SU-DHL-6 (cell line): ENCODE measurements at regions not wholly inside any gene's neighbourhood (a gene's known extent, or its start where the extent isn't known, plus 50 kb on each side); places are given as distances from the start of the nearest gene placed in this dataset.

Experiments
- H2AFZ ChIP-seq: fragments of 200-600 bp; sonication (generic); 2 replicates; pipeline ENCODE4 v1.6.1; 2014; ENCODE audit warnings: low read depth, mild to moderate bottlenecking, moderate library complexity, mixed read lengths, antibody characterized with exemption, low read length; ENCODE audit not compliant: severe bottlenecking
- H3F3A ChIP-seq: fragments of 200-600 bp; shearing (Covaris generic); 2 replicates; pipeline ENCODE4 v1.6.0; 2016; ENCODE audit warnings: antibody characterized with exemption, mild to moderate bottlenecking; ENCODE audit not compliant: insufficient read depth
- H3K27ac ChIP-seq: fragments of 200-600 bp; sonication (generic); 2 replicates; pipeline ENCODE4 v1.5.1; 2016; ENCODE audit warnings: low read depth, mild to moderate bottlenecking, low read length, moderate library complexity, mixed read lengths
- H3K27me3 ChIP-seq: fragments of 200-600 bp; sonication (generic), shearing (Covaris generic); 2 replicates; pipeline ENCODE4 v1.6.0; 2014; ENCODE audit warnings: mild to moderate bottlenecking, low read length
- H3K36me3 ChIP-seq: fragments of 200-600 bp; sonication (generic); 2 replicates; pipeline ENCODE4 v1.6.1; 2014; ENCODE audit warnings: mild to moderate bottlenecking, low read length, mixed read lengths
- H3K4me2 ChIP-seq: fragments of 300-600, 200-600 bp; shearing (Covaris generic), sonication (generic); 2 replicates; pipeline ENCODE4 v1.6.0; 2014; ENCODE audit warnings: low read length, low read depth, mild to moderate bottlenecking; ENCODE audit not compliant: poor library complexity, severe bottlenecking
- H3K4me3 ChIP-seq: fragments of 200-600 bp; sonication (generic); 2 replicates; pipeline ENCODE4 v1.5.1; 2014; ENCODE audit warnings: antibody characterized with exemption, low read length, mild to moderate bottlenecking, mixed read lengths; ENCODE audit not compliant: insufficient read depth, poor library complexity, severe bottlenecking
- H3K79me2 ChIP-seq: fragments of 200-600 bp; sonication (generic); 2 replicates; pipeline ENCODE4 v1.6.1; 2014; ENCODE audit warnings: mild to moderate bottlenecking, low read length, moderate library complexity; ENCODE audit not compliant: insufficient read depth
- H3K9ac ChIP-seq: fragments of 200-600 bp; sonication (generic); 2 replicates; pipeline ENCODE4 v1.7.0; 2014; ENCODE audit warnings: mild to moderate bottlenecking, low read length
- H3K9me2 ChIP-seq: fragments of 200-600 bp; sonication (generic); replicated peaks from 2 replicates; pipeline ENCODE4 v1.6.1; 2014; ENCODE audit warnings: low read length; ENCODE audit not compliant: insufficient read depth
- H3K9me3 ChIP-seq: fragments of 200-600 bp; sonication (generic); 2 replicates; pipeline ENCODE4 v1.6.1; 2014; ENCODE audit warnings: low read length, mixed read lengths; ENCODE audit not compliant: insufficient read depth
- H4K20me1 ChIP-seq: fragments of 200-600 bp; sonication (generic); 2 replicates; pipeline ENCODE4 v1.6.1; 2014; ENCODE audit warnings: low read depth, mild to moderate bottlenecking, antibody characterized with exemption, low read length, moderate library complexity, mixed read lengths
- EZH2phosphoT487 ChIP-seq: fragments of 200-600 bp; sonication (generic), shearing (Covaris generic); conservative IDR thresholded peaks from 2 replicates; pipeline ENCODE4 v1.6.1; 2018; ENCODE audit warnings: mild to moderate bottlenecking, antibody characterized with exemption, low read length, moderate library complexity, mixed read lengths
- TF ChIP-seq, protein P1 (sequence below): fragments of 200-600 bp; sonication (generic); IDR thresholded peaks from one replicate; pipeline ENCODE4 v1.5.1; 2017; ENCODE audit warnings: antibody characterized with exemption, mild to moderate bottlenecking, low read length, moderate library complexity; ENCODE audit not compliant: insufficient read depth, poor library complexity, severe bottlenecking

DNA sequence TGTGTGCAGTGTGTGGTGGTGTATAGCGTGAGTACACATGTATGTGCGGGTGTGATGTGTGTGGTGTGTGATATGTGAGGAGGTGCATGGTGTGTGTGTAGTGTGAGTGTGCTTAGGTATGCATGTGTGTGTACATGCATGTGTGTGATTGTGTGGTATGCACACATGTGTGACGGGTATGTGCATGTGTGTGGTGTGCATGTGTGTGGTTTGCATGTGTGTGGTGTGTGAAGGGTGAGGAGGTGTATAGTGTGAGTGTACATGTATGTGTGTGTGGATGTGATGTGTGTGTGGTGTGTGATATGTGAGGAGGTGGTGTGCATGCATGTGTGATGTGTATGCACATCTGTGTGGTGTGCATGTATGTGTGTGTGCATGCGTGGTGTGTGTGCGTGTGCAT is 105.6 kb downstream of the CMPK2 start:
- Histone ChIP-seq H3K27me3 (no peaks in the 10 kb centered on the region), H3K4me3 (no peak overlapping the region), H3K9ac (no peak overlapping the region), H2AFZ (no peak overlapping the region), H3K4me2 (no peak overlapping the region), H3K27ac (no peak overlapping the region), H3K36me3 (no peaks in the 10 kb centered on the region), H3K9me2 (no peaks in the 10 kb centered on the region), H3F3A (no peaks in the 10 kb centered on the region), H4K20me1 (no peaks in the 10 kb centered on the region), H3K9me3 (no peaks in the 10 kb centered on the region), H3K79me2 (no peaks in the 10 kb centered on the region)
- TF ChIP-seq EZH2phosphoT487: no peak
- TF ChIP-seq, protein P1, sequence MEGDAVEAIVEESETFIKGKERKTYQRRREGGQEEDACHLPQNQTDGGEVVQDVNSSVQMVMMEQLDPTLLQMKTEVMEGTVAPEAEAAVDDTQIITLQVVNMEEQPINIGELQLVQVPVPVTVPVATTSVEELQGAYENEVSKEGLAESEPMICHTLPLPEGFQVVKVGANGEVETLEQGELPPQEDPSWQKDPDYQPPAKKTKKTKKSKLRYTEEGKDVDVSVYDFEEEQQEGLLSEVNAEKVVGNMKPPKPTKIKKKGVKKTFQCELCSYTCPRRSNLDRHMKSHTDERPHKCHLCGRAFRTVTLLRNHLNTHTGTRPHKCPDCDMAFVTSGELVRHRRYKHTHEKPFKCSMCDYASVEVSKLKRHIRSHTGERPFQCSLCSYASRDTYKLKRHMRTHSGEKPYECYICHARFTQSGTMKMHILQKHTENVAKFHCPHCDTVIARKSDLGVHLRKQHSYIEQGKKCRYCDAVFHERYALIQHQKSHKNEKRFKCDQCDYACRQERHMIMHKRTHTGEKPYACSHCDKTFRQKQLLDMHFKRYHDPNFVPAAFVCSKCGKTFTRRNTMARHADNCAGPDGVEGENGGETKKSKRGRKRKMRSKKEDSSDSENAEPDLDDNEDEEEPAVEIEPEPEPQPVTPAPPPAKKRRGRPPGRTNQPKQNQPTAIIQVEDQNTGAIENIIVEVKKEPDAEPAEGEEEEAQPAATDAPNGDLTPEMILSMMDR: no peak

DNA sequence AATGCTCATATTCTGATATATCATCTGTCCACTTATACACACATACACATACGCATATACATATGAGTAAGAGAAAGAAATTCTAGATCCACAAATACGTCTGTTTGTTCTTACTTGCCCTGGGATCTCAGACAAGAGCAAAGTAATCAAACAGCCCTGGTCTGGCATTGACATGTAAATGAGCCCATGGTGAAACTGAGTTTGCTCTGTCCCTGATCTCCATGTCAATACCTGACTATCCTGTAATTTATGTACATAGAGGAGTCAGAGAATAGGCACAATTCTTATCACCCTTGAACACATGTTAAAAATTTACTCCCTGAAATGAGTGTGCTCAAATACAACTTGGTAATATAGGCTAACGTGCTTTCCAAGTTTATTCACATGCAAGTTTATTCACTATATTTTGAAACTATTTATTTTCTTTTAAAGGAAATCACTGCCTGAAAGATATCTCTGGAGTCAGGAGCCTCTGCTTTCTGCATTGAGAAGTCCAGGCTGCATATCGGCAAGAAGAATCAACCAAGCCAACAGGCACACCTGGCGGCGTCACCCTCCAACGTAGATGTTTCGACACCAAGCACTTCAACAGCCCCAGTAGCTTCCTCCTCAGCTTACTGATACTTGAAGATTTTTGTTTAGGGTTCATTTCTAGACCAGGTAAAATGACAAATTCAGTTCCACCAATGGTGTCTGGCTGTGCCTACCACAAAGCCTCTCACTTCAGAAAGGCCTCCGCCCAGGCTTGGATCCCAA is 100.6 kb downstream of the CMPK2 start:
- H3K27ac ChIP-seq: no peak overlapping the region
- H3K9ac ChIP-seq: no peak overlapping the region

DNA sequence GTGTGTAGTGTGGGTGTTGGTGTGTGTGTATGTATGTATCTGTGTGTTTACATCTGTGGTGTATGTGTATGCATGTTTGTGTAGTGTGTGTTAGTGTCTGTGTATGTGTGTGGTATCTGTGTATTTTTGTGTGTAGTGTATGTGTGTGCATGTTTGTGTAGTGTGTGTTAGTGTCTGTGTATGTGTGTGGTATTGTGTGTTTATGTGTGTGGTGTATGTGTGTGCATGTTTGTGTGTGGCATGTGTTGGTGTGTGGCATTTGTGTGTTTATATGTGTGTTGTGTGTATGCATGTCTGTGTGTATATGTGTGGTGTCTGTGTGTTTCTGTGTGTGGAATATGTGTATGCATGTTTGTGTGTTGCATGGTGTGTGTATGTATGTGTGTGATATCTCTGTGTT is 96.4 kb downstream of the CMPK2 start:
- no peaks in the 10 kb centered on the region for H4K20me1 ChIP-seq

More for the DNA sequence above, 100.6 kb downstream of the CMPK2 start:
- Histone ChIP-seq H3K4me2 (no peak overlapping the region), H3K27me3 (no peaks in the 10 kb centered on the region), H3K36me3 (0 out of 2 replicates have a peak, but pooled peaks cover 4% of the 10 kb centered on the region), H3K79me2 (no peaks in the 10 kb centered on the region), H3K9me3 (no peaks in the 10 kb centered on the region), H3K4me3 (no peak overlapping the region), H4K20me1 (no peaks in the 10 kb centered on the region), H3F3A (no peaks in the 10 kb centered on the region), H3K9me2 (no peaks in the 10 kb centered on the region), H2AFZ (no peak overlapping the region)
- TF ChIP-seq, protein P1: no peak
- no peak for TF ChIP-seq EZH2phosphoT487

DNA sequence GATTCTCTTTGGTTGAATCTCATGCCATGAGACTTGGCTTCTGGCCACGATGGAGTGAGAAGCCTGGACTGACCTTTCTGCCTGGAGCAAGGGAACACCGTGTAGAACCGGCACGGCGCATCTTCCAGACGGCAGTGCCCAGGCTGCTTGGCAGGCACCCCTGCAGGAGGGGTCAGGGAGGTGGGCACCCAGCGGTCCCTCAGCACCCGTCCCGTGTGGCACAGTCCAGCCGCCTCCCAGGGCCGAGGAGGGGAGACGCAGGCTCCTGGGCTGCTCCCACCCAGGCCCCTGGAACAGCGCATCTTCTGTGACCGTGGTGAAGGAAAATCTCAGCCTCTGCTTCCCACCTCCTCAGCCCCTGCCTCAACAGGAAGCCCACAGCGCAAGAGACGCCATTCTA is 95.7 kb downstream of the CMPK2 start:
- Histone ChIP-seq H2AFZ (no peak overlapping the region), H3K27ac (no peak overlapping the region), H3F3A (peaks cover 7% of the 10 kb centered on the region; the same call in 1 of the 2 replicates), H3K9ac (no peak overlapping the region), H3K36me3 (0 out of 2 replicates have a peak, but pooled peaks cover 4% of the 10 kb centered on the region), H4K20me1 (no peaks in the 10 kb centered on the region), H3K79me2 (peaks cover 2% of the 10 kb centered on the region; the same call in 1 of the 2 replicates), H3K4me2 (no peak overlapping the region), H3K9me3 (no peaks in the 10 kb centered on the region), H3K27me3 (no peaks in the 10 kb centered on the region), H3K9me2 (no peaks in the 10 kb centered on the region), H3K4me3 (no peak overlapping the region)
- TF ChIP-seq, protein P1: no peak
- no peak for TF ChIP-seq EZH2phosphoT487

More for the DNA sequence above, 96.4 kb downstream of the CMPK2 start:
- Histone ChIP-seq H3K27me3 (no peaks in the 10 kb centered on the region), H3K9me3 (no peaks in the 10 kb centered on the region), H3K4me2 (no peak overlapping the region), H3K79me2 (no peaks in the 10 kb centered on the region), H3K9me2 (no peaks in the 10 kb centered on the region), H3K27ac (no peak overlapping the region), H2AFZ (no peak overlapping the region), H3F3A (peaks cover 4% of the 10 kb centered on the region; the same call in 1 of the 2 replicates), H3K36me3 (0 out of 2 replicates have a peak, but pooled peaks cover 4% of the 10 kb centered on the region), H3K4me3 (no peak overlapping the region), H3K9ac (no peak overlapping the region)
- TF ChIP-seq EZH2phosphoT487: no peak
